Stomach smooth muscle (tissue), 2 donors: ENCODE measurements at regions not wholly inside any gene's neighbourhood (a gene's known extent, or its start where the extent isn't known, plus 50 kb on each side); places are given as distances from the start of the nearest gene placed in this dataset.

ENCODE experiments used
- H3K27ac ChIP-seq: one replicate; pipeline ENCODE4 v1.7.0; 2013; ENCODE audit warnings: mild to moderate bottlenecking, low read length, inconsistent platforms
- H3K27me3 ChIP-seq, 2 donors: one replicate each; pipeline ENCODE4 v1.7.0; 2013; ENCODE audit warnings: low read length in 2 of 2; ENCODE audit not compliant: insufficient read depth in 2 of 2, control insufficient read depth in 1 of 2
- H3K36me3 ChIP-seq, 2 donors: one replicate each; pipeline ENCODE4 v1.7.0; 2013; ENCODE audit warnings: low read length in 2 of 2; ENCODE audit not compliant: control insufficient read depth in 2 of 2, insufficient read depth in 2 of 2
- H3K4me1 ChIP-seq: one replicate; pipeline ENCODE4 v1.7.0; 2013; ENCODE audit warnings: low read length; ENCODE audit not compliant: control insufficient read depth, insufficient read depth
- H3K4me3 ChIP-seq, 2 donors: one replicate each; pipeline ENCODE4 v1.7.0; 2013; ENCODE audit warnings: low read length in 2 of 2
- H3K9ac ChIP-seq, 2 donors: one replicate each; pipeline ENCODE4 v1.7.0; 2013; ENCODE audit warnings: low read length in 2 of 2, mild to moderate bottlenecking in 1 of 2
- H3K9me3 ChIP-seq, 2 donors: one replicate each; pipeline ENCODE4 v1.7.0; 2013; ENCODE audit warnings: low read length in 2 of 2; ENCODE audit not compliant: control insufficient read depth in 2 of 2
- donor health status: healthy.
- donor health status: Pancreatic carcinoma.

- Histone ChIP-seq H3K4me3 (no peak overlapping the region), H3K9me3 (no peaks in the 10 kb centered on the region), H3K27ac (no peak overlapping the region), H3K4me1 (no peaks in the 10 kb centered on the region), H3K36me3 (no peaks in the 10 kb centered on the region), H3K9ac (no peak overlapping the region), H3K27me3 (no peaks in the 10 kb centered on the region)
Measured at GRCh38 chr11:98090861-98091505, 929.8 kb upstream of the CNTN5 start.

GRCh38 chr11:98099371-98099770, 921.4 kb upstream of the CNTN5 start:
- Histone ChIP-seq H3K9ac (no peak overlapping the region), H3K36me3 (no peaks in the 10 kb centered on the region), H3K4me1 (no peaks in the 10 kb centered on the region), H3K9me3 (no peaks in the 10 kb centered on the region), H3K4me3 (no peak overlapping the region), H3K27me3 (no peaks in the 10 kb centered on the region), H3K27ac (no peak overlapping the region)

- Histone ChIP-seq H3K4me1 (no peaks in the 10 kb centered on the region), H3K36me3 (no peaks in the 10 kb centered on the region), H3K9ac (no peak overlapping the region), H3K27me3 (no peaks in the 10 kb centered on the region), H3K9me3 (no peaks in the 10 kb centered on the region), H3K4me3 (no peak overlapping the region), H3K27ac (no peak overlapping the region)
Measured at GRCh38 chr11:98100689-98101088, 920.1 kb upstream of the CNTN5 start.

- Histone ChIP-seq H3K4me3 (no peak overlapping the region), H3K36me3 (no peaks in the 10 kb centered on the region), H3K9ac (no peak overlapping the region), H3K27ac (no peak overlapping the region), H3K4me1 (no peaks in the 10 kb centered on the region), H3K9me3 (no peaks in the 10 kb centered on the region), H3K27me3 (no peaks in the 10 kb centered on the region)
Measured at GRCh38 chr11:98101329-98101728, 919.4 kb upstream of the CNTN5 start.

- Histone ChIP-seq H3K36me3 (no peaks in the 10 kb centered on the region), H3K4me3 (no peak overlapping the region)
Measured at GRCh38 chr11:98104249-98104648, 916.5 kb upstream of the CNTN5 start.

GRCh38 chr11:98107736-98108135, 913.0 kb upstream of the CNTN5 start:
- Histone ChIP-seq H3K4me1 (no peaks in the 10 kb centered on the region), H3K36me3 (no peaks in the 10 kb centered on the region), H3K27me3 (no peaks in the 10 kb centered on the region), H3K27ac (no peak overlapping the region), H3K9ac (no peak overlapping the region), H3K9me3 (no peaks in the 10 kb centered on the region), H3K4me3 (no peak overlapping the region)

More at GRCh38 chr11:98104249-98104648, 916.5 kb upstream of the CNTN5 start:
- H3K9ac ChIP-seq = no peak overlapping the region
- H3K9me3 ChIP-seq = no peaks in the 10 kb centered on the region
- H3K27me3 ChIP-seq = no peaks in the 10 kb centered on the region
- H3K4me1 ChIP-seq = no peaks in the 10 kb centered on the region
- H3K27ac ChIP-seq = no peak overlapping the region

- Histone ChIP-seq H3K4me1 (no peaks in the 10 kb centered on the region), H3K9ac (no peak overlapping the region)
Measured at GRCh38 chr11:98110030-98110429, 910.7 kb upstream of the CNTN5 start.

GRCh38 chr11:98115873-98116272, 904.9 kb upstream of the CNTN5 start:
- Histone ChIP-seq H3K36me3 (no peaks in the 10 kb centered on the region), H3K4me3 (no peak overlapping the region), H3K27ac (no peak overlapping the region), H3K4me1 (no peaks in the 10 kb centered on the region), H3K27me3 (no peaks in the 10 kb centered on the region), H3K9ac (no peak overlapping the region), H3K9me3 (no peaks in the 10 kb centered on the region)

More at GRCh38 chr11:98110030-98110429, 910.7 kb upstream of the CNTN5 start:
- Histone ChIP-seq H3K27ac (no peak overlapping the region), H3K36me3 (no peaks in the 10 kb centered on the region), H3K4me3 (no peak overlapping the region), H3K27me3 (no peaks in the 10 kb centered on the region), H3K9me3 (no peaks in the 10 kb centered on the region)

GRCh38 chr11:98130117-98130625, 890.6 kb upstream of the CNTN5 start:
- Histone ChIP-seq H3K36me3 (no peaks in the 10 kb centered on the region), H3K27ac (no peak overlapping the region), H3K9ac (no peak overlapping the region), H3K4me3 (no peak overlapping the region), H3K9me3 (no peaks in the 10 kb centered on the region), H3K4me1 (no peaks in the 10 kb centered on the region), H3K27me3 (no peaks in the 10 kb centered on the region)

GRCh38 chr11:98136357-98136756, 884.4 kb upstream of the CNTN5 start:
- Histone ChIP-seq H3K27me3 (no peaks in the 10 kb centered on the region), H3K4me3 (no peak overlapping the region), H3K4me1 (no peaks in the 10 kb centered on the region), H3K36me3 (no peaks in the 10 kb centered on the region), H3K9ac (no peak overlapping the region), H3K27ac (no peak overlapping the region), H3K9me3 (no peaks in the 10 kb centered on the region)

- Histone ChIP-seq H3K4me1 (no peaks in the 10 kb centered on the region), H3K4me3 (no peak overlapping the region), H3K36me3 (no peaks in the 10 kb centered on the region), H3K9me3 (no peaks in the 10 kb centered on the region), H3K27ac (no peak overlapping the region), H3K27me3 (no peaks in the 10 kb centered on the region), H3K9ac (no peak overlapping the region)
Measured at GRCh38 chr11:98137437-98137836, 883.3 kb upstream of the CNTN5 start.
